ENCODE measurements at regions not wholly inside any gene's neighbourhood (a gene's known extent, or its start where the extent isn't known, plus 50 kb on each side); places are given as distances from the start of the nearest gene placed in this dataset.

DNA sequence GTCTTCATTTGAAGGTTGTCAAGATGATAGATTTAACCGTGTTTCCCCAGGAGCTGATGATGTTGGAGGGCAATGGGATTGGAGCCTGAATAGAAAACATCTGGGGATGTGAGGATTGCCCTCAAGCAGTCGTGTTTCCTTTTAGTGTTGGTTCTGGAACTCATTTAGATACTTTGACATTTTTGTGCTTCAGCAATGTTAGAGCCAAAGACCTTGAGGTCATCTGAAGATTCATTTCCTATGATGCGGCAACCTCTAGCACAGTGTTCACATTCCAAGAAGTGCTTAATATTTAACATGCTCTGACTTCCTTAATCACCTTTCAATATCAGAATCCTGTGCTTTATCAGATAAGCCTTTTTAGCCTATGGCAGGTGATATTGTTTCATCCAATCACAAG is 82.7 kb downstream of the SLC10A2 start:
- no peak for TF ChIP-seq CTCF (IDR thresholded peaks at IDR 0.05)
- TF ChIP-seq POLR2A (IDR thresholded peaks at IDR 0.05): no peak
- no peak for TF ChIP-seq POLR2AphosphoS5 (IDR thresholded peaks at IDR 0.05)

All from gastroesophageal sphincter (tissue), 3 donors.